Esophagus muscularis mucosa (tissue), 4 donors: ENCODE measurements at regions not wholly inside any gene's neighbourhood (a gene's known extent, or its start where the extent isn't known, plus 50 kb on each side); places are given as distances from the start of the nearest gene placed in this dataset.
"Not testable (repeated sequence)": the region's sequence is repeated elsewhere in the genome, so short reads cannot be mapped to it uniquely, and the experiment has no call there.

Experiments used
- DNase-seq: peaks from one replicate; pipeline ENCODE4 v3.0.0-alpha.2; 2017; ENCODE audit errors: extremely low spot score
- H3K27ac ChIP-seq, 4 donors: fragments of 200-600 bp; sonication (generic); replicated peaks in 1 of 4; 1 replicate in 3 of 4; 2 replicates in 1 of 4; pipeline ENCODE4 v1.5.1; 2016 to 2019; ENCODE audit warnings: mild to moderate bottlenecking in 1 of 4
- H3K27me3 ChIP-seq, 4 donors: fragments of 200-600 bp; sonication (generic); one replicate each; pipeline versions ENCODE4 v1.5.1 to v1.6.0; 2016 to 2019
- H3K36me3 ChIP-seq, 4 donors: fragments of 200-600 bp; sonication (generic); one replicate each; pipeline ENCODE4 v1.5.1; 2016 to 2019
- H3K4me1 ChIP-seq, 4 donors: fragments of 200-600 bp; sonication (generic); one replicate each; pipeline ENCODE4 v1.5.1; 2016 to 2019
- H3K4me3 ChIP-seq, 4 donors: fragments of 200-600 bp; sonication (generic); 1 replicate in 2 of 4; 2 replicates in 2 of 4; pipeline ENCODE4 v1.5.1; 2016 to 2019; ENCODE audit warnings: mild to moderate bottlenecking in 4 of 4, moderate library complexity in 1 of 4
- H3K9me3 ChIP-seq, 4 donors: fragments of 200-600 bp; sonication (generic); 1 replicate in 3 of 4; 2 replicates in 1 of 4; pipeline ENCODE4 v1.5.1; 2016 to 2019
- EP300 ChIP-seq: sonication (generic); formaldehyde crosslinking; IDR thresholded peaks from one replicate; pipeline ENCODE4 v1.6.1; 2017; ENCODE audit warnings: antibody characterized with exemption
- POLR2A ChIP-seq: fragments of 450-650 bp; IDR thresholded peaks from one replicate; pipeline ENCODE4 v1.6.1; 2017; ENCODE audit warnings: antibody characterized with exemption, moderate library complexity, mild to moderate bottlenecking, low read depth
- POLR2AphosphoS5 ChIP-seq, 2 donors: sonication (generic); formaldehyde crosslinking; IDR thresholded peaks; one replicate each; pipeline ENCODE4 v1.6.1; 2017; ENCODE audit warnings: antibody characterized with exemption in 2 of 2
- WGBS: methylation state at CpG from one replicate; pipeline ENCODE4 v1.1.5; 2018; 5-methylcytosine and 5-hydroxymethylcytosine counted together
- intact Hi-C: fragments of 100-400 bp; cut with DNase I; formaldehyde crosslinking; loops from one replicate; pipeline ENCODE4 v1.15.1; 2023
- TF ChIP-seq, protein P1 (sequence below), 3 experiments: fragments of 200-600 bp in 2 of 3; fragments of 450-650 bp in 1 of 3; sonication (generic) in 2 of 3; IDR thresholded peaks; one replicate each; pipeline ENCODE4 v1.5.1; 2017 to 2019; ENCODE audit warnings: antibody characterized with exemption in 3 of 3, mild to moderate bottlenecking in 2 of 3, moderate library complexity in 1 of 3

GRCh38 chr6:145562771-145563615 is 172.3 kb downstream of the EPM2A start:
- Histone ChIP-seq H3K9me3 (no peaks in the 10 kb centered on the region), H3K4me3 (no peak overlapping the region), H3K36me3 (no peaks in the 10 kb centered on the region), H3K27me3 (no peaks in the 10 kb centered on the region), H3K4me1 (no peaks in the 10 kb centered on the region), H3K27ac (no peak overlapping the region)
- TF ChIP-seq POLR2AphosphoS5 (IDR thresholded peaks at IDR 0.05), result no peak
- no peak for TF ChIP-seq EP300
- no peak for TF ChIP-seq POLR2A
- TF ChIP-seq, protein P1, sequence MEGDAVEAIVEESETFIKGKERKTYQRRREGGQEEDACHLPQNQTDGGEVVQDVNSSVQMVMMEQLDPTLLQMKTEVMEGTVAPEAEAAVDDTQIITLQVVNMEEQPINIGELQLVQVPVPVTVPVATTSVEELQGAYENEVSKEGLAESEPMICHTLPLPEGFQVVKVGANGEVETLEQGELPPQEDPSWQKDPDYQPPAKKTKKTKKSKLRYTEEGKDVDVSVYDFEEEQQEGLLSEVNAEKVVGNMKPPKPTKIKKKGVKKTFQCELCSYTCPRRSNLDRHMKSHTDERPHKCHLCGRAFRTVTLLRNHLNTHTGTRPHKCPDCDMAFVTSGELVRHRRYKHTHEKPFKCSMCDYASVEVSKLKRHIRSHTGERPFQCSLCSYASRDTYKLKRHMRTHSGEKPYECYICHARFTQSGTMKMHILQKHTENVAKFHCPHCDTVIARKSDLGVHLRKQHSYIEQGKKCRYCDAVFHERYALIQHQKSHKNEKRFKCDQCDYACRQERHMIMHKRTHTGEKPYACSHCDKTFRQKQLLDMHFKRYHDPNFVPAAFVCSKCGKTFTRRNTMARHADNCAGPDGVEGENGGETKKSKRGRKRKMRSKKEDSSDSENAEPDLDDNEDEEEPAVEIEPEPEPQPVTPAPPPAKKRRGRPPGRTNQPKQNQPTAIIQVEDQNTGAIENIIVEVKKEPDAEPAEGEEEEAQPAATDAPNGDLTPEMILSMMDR (IDR thresholded peaks at IDR 0.05), result no peak
- 87% methylated on average over 10 of the region's 10 CpGs for WGBS
- intact Hi-C loops, result no loop called here
- no peak for DNase-seq

DNA sequence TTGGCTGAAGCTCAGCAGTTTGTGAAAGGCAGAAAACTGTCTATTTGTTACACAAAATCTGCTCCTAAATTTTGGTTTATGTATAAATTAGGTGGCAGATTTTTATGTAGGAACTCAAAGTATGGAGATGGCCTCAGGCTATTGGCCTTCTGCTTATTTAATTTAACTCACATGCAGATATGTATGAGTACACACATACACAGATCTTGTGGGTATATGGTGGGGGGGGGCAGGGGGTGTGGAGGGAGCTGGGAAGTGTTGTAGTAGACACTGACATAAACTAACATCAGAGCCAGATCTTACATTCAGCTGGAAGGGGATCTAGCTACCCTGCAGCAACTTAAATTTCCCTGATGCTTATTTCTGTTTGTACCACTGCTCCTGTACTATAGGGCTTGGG is 170.8 kb downstream of the EPM2A start:
- intact Hi-C loops, result no loop called here

GRCh38 chr6:145567684-145568252 is 167.6 kb downstream of the EPM2A start:
- intact Hi-C loops, result no loop called here
- no peak for DNase-seq
- no peak overlapping the region for H3K4me3 ChIP-seq
- no peak overlapping the region for H3K27ac ChIP-seq
- WGBS, result 73% methylated on average over 1 of the region's 1 CpG
- TF ChIP-seq EP300 (no peak), POLR2AphosphoS5 (IDR thresholded peaks at IDR 0.05) (no peak), POLR2A (no peak)
- TF ChIP-seq, protein P1 (IDR thresholded peaks at IDR 0.05), result no peak
- H3K4me1 ChIP-seq, result no peaks in the 10 kb centered on the region
- peaks cover 0 to under 1% (median 0%) of the 10 kb centered on the region in 4 donors for H3K9me3 ChIP-seq
- H3K36me3 ChIP-seq, result no peaks in the 10 kb centered on the region
- no peaks in the 10 kb centered on the region for H3K27me3 ChIP-seq

More for the DNA sequence above, 170.8 kb downstream of the EPM2A start:
- Histone ChIP-seq H3K4me3 (no peak overlapping the region), H3K27me3 (no peaks in the 10 kb centered on the region), H3K36me3 (no peaks in the 10 kb centered on the region), H3K9me3 (no peaks in the 10 kb centered on the region), H3K27ac (no peak overlapping the region), H3K4me1 (no peaks in the 10 kb centered on the region)
- no peak for DNase-seq
- no peak for TF ChIP-seq EP300
- TF ChIP-seq POLR2A, result no peak
- no peak for TF ChIP-seq POLR2AphosphoS5 (IDR thresholded peaks at IDR 0.05)
- TF ChIP-seq, protein P1 (IDR thresholded peaks at IDR 0.05), result no peak

DNA sequence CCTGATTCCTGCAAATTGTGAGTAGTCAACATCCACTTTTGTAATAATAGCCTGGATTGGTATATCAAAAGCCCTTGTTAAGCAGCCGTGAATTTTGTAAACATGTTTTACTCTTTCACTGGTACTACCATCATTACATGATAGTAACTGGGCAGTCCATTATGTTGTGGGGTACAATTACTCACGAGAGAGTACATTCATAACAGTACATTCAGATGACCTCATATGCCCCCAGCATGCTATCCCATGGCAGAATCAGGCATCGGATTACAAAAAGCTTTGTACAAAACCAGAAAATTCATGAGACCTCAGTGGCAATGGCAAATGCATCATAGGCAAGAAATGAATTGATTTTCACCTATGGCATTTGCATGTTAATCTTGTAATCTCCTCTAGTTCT is 166.2 kb downstream of the EPM2A start:
- whole genome bisulfite sequencing, result 69% methylated on average over 3 of the region's 3 CpGs
- Histone ChIP-seq H3K27me3 (no peaks in the 10 kb centered on the region), H3K27ac (no peak overlapping the region), H3K4me1 (no peaks in the 10 kb centered on the region), H3K36me3 (no peaks in the 10 kb centered on the region), H3K9me3 (peaks cover 0 to 12% (median 7%) of the 10 kb centered on the region in 4 donors), H3K4me3 (no peak overlapping the region)
- intact Hi-C loops, result no loop called here
- no peak for DNase-seq
- TF ChIP-seq POLR2AphosphoS5 (IDR thresholded peaks at IDR 0.05), result no peak
- no peak for TF ChIP-seq EP300
- TF ChIP-seq, protein P1 (IDR thresholded peaks at IDR 0.05), result no peak
- TF ChIP-seq POLR2A, result no peak

DNA sequence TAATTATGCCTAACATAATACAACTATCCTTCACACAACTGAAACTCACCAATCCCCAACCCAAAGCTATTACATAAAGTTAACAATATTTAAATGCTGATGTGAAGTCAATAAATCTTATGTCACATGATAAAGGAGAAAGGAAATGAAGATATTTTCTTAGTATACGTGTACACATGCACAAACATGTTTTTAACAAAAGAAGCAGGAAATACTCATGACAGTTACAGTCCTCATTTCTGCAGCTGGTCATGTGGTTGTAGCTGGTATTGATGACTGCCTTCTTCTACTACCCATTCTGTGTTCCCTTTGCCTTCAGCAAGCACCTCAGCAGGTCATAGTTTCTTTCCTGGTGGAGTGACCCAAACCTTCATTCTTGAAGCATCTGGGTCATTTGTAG is 165.0 kb downstream of the EPM2A start:
- H3K36me3 ChIP-seq, H3K4me3 ChIP-seq, H3K27me3 ChIP-seq, H3K4me1 ChIP-seq, H3K27ac ChIP-seq, DNase-seq, intact Hi-C loops: not testable (repeated sequence)
- WGBS, result 93% methylated on average over 1 of the region's 1 CpG
- peaks cover 0 to 24% (median 17%) of the 10 kb centered on the region in 4 donors for H3K9me3 ChIP-seq

DNA sequence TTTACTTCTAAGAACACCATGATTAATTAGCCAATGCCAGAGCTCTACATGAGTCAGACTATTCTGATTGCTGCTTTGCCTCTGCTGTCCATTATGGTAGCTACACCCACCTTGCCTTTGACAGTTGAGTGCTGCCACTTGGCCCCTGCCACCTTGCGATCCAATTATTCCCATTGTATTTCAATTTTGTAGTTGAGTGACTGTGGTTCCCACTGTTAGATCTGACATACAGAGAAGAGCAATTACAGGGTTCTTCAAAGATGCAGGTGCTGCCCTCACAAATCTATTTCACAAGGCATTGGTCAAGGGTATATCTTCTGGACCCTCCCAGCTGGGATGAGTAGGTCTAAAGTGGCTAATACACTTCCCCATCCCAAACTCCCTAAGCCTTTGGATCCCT is 161.1 kb downstream of the EPM2A start:
- peaks cover 0 to 62% (median 45%) of the 10 kb centered on the region in 4 donors for H3K9me3 ChIP-seq
- H3K4me3 ChIP-seq, H3K36me3 ChIP-seq, DNase-seq, intact Hi-C loops, H3K4me1 ChIP-seq, H3K27ac ChIP-seq, H3K27me3 ChIP-seq: not testable (repeated sequence)
- WGBS, result 100% methylated on average over 1 of the region's 1 CpG
